Gastroesophageal sphincter (tissue), 4 donors: ENCODE measurements at regions not wholly inside any gene's neighbourhood (a gene's known extent, or its start where the extent isn't known, plus 50 kb on each side); places are given as distances from the start of the nearest gene placed in this dataset.

Experiments used
- ATAC-seq: fragments of 150-250 bp; one replicate; pipeline ENCODE4 v1.9.1; 2016; ENCODE audit warnings: mild to moderate bottlenecking, moderate library complexity
- H3K27ac ChIP-seq, 4 donors: fragments of 200-600 bp; sonication (generic) in 3 of 4; 1 replicate in 3 of 4; 2 replicates in 1 of 4; pipeline ENCODE4 v1.5.1; 2016 to 2019
- H3K27me3 ChIP-seq: fragments of 200-600 bp; sonication (generic); one replicate; pipeline ENCODE4 v1.5.1; 2019
- H3K36me3 ChIP-seq, 2 donors: fragments of 200-600 bp; sonication (generic); one replicate each; pipeline ENCODE4 v1.5.1; 2019; ENCODE audit warnings: control low read depth in 1 of 2
- H3K4me1 ChIP-seq, 3 donors: fragments of 200-600 bp; sonication (generic); 1 replicate in 2 of 3; 2 replicates in 1 of 3; pipeline ENCODE4 v1.5.1; 2016 to 2019; ENCODE audit warnings: control low read depth in 2 of 3
- H3K4me3 ChIP-seq, 2 donors: fragments of 200-600 bp; sonication (generic); one replicate each; pipeline ENCODE4 v1.5.1; 2019; ENCODE audit warnings: mild to moderate bottlenecking in 1 of 2, moderate library complexity in 1 of 2
- H3K9me3 ChIP-seq, 3 donors: fragments of 200-600 bp; sonication (generic); one replicate each; pipeline ENCODE4 v1.5.1; 2017 to 2019; ENCODE audit warnings: control low read depth in 2 of 3
- EP300 ChIP-seq: sonication (generic); formaldehyde crosslinking; IDR thresholded peaks from one replicate; pipeline ENCODE4 v1.6.1; 2017; ENCODE audit warnings: antibody characterized with exemption, mild to moderate bottlenecking
- POLR2A ChIP-seq, 2 donors: fragments of 450-650 bp; IDR thresholded peaks; one replicate each; pipeline ENCODE4 v1.6.1; 2017; ENCODE audit warnings: antibody characterized with exemption in 2 of 2, mild to moderate bottlenecking in 2 of 2, moderate library complexity in 1 of 2
- POLR2AphosphoS5 ChIP-seq: sonication (generic); formaldehyde crosslinking; IDR thresholded peaks from one replicate; pipeline ENCODE4 v1.6.1; 2017; ENCODE audit warnings: antibody characterized with exemption
- WGBS, 2 donors: methylation state at CpG; one replicate each; pipeline ENCODE4 v1.1.5; 2018; ENCODE audit warnings: low coverage in 1 of 2; 5-methylcytosine and 5-hydroxymethylcytosine counted together
- TF ChIP-seq, protein P1 (sequence below), 4 experiments: fragments of 200-600 bp in 2 of 4; fragments of 450-650 bp in 2 of 4; sonication (generic) in 1 of 4; IDR thresholded peaks; one replicate each; pipeline ENCODE4 v1.5.1; 2017 to 2019; ENCODE audit warnings: antibody characterized with exemption in 4 of 4, mild to moderate bottlenecking in 2 of 4, moderate library complexity in 2 of 4

DNA sequence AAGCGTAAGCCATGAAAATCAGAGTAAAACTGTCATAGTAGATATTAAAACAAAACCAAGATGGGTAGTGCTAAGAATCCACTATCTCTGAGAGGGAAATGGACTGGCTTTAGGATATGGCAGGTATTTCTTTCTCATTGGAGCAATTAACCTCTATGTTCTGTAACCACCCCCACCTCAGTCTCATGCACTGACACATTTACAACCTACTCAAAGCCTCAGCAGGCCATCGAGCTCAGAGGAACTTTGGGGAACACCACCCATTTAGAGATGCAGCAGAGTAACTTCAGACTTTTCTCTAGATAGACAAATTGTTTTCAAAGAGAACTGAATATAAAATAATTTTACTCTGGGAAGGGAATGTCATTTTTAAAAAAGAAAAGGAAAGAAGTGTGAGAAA, 615.8 kb upstream of the ZFHX3 start:
- H3K4me3 ChIP-seq, result no peak overlapping the region
- TF ChIP-seq POLR2A (IDR thresholded peaks at IDR 0.05) (no peak), EP300 (no peak), POLR2AphosphoS5 (no peak)
- TF ChIP-seq, protein P1, sequence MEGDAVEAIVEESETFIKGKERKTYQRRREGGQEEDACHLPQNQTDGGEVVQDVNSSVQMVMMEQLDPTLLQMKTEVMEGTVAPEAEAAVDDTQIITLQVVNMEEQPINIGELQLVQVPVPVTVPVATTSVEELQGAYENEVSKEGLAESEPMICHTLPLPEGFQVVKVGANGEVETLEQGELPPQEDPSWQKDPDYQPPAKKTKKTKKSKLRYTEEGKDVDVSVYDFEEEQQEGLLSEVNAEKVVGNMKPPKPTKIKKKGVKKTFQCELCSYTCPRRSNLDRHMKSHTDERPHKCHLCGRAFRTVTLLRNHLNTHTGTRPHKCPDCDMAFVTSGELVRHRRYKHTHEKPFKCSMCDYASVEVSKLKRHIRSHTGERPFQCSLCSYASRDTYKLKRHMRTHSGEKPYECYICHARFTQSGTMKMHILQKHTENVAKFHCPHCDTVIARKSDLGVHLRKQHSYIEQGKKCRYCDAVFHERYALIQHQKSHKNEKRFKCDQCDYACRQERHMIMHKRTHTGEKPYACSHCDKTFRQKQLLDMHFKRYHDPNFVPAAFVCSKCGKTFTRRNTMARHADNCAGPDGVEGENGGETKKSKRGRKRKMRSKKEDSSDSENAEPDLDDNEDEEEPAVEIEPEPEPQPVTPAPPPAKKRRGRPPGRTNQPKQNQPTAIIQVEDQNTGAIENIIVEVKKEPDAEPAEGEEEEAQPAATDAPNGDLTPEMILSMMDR (IDR thresholded peaks at IDR 0.05), result no peak

DNA sequence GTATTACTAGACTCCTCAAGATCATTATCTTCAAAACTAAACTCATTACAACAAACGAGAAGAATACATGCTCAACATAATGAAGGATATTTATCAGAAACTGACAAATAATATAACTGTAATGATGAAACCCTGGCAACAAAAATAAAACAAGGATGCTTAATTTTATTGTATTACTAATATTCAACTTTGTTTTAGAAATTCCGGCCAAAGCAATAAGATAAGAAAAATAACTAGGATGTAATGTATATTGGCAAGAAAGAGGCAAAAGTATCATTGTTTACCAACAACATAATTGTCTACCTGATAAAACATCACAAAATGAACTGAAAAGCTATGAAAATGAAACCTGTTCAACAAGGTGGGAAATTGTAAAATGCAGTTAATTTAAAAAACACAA, 588.3 kb upstream of the ZFHX3 start:
- Histone ChIP-seq H3K27ac (no peak overlapping the region), H3K36me3 (no peaks in the 10 kb centered on the region), H3K4me3 (no peak overlapping the region), H3K27me3 (no peaks in the 10 kb centered on the region), H3K4me1 (no peaks in the 10 kb centered on the region), H3K9me3 (peaks cover 0 to 14% (median 0%) of the 10 kb centered on the region in 3 donors)
- WGBS, 2 donors, result 88 to 100% methylated on average over 1 to 2 of the region's 2 CpGs
- TF ChIP-seq POLR2A (IDR thresholded peaks at IDR 0.05) (no peak), EP300 (no peak), POLR2AphosphoS5 (no peak)
- TF ChIP-seq, protein P1 (IDR thresholded peaks at IDR 0.05), result no peak
- no peak for ATAC-seq

More for the DNA sequence above, 615.8 kb upstream of the ZFHX3 start:
- WGBS, 2 donors, result 50 to 53% methylated on average over 2 of the region's 2 CpGs
- H3K4me1 ChIP-seq, result no peaks in the 10 kb centered on the region
- no peaks in the 10 kb centered on the region for H3K36me3 ChIP-seq
- H3K27ac ChIP-seq, result no peak overlapping the region
- no peaks in the 10 kb centered on the region for H3K9me3 ChIP-seq
- peaks cover 3% of the 10 kb centered on the region for H3K27me3 ChIP-seq
- ATAC-seq, result no peak

DNA sequence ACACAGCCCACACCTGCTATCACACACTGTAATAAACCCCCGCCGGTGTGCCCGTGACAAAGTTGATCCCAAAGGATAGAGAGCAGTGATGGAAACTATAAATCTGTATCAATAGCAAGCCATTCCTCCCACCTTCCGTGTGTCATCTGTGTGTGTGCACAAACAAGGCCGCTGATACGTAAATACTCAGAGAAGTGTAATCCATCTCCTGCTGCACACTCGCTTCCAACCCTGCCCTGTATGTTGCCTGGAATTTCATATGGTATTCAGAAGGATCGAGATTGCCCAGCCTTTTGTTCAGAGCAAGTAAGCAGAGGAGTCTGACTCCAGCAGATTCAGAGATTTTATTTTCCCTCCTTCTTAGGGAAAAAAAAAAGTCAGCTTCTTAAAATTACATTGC, 581.1 kb upstream of the ZFHX3 start:
- TF ChIP-seq POLR2AphosphoS5 (no peak), EP300 (no peak), POLR2A (IDR thresholded peaks at IDR 0.05) (no peak)
- TF ChIP-seq, protein P1 (IDR thresholded peaks at IDR 0.05), result no peak
- H3K9me3 ChIP-seq, result no peaks in the 10 kb centered on the region
- H3K27me3 ChIP-seq, result no peaks in the 10 kb centered on the region
- no peaks in the 10 kb centered on the region for H3K4me1 ChIP-seq
- no peak overlapping the region for H3K27ac ChIP-seq
- ATAC-seq, result no peak
- no peak overlapping the region for H3K4me3 ChIP-seq
- WGBS, 2 donors, result 46 to 50% methylated on average over 3 to 4 of the region's 8 CpGs
- no peaks in the 10 kb centered on the region for H3K36me3 ChIP-seq

DNA sequence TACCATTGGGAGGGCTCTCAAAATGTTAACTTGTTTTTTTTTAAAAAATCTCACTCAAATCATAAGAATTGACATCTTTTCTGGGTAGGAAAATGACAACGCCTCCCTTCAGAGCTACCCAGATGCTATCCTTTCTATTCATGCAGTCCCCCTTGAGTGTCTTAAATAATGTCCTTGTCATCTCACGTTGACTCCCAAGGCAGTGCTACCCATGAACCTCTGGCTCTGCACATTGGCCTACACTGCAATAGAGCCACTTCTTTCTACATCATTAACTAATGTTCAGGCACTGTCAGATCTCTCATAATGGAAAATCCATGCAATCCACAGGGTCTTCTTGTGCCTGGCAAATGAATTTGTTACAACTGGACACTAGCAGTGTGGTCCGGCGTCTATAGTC, 569.8 kb upstream of the ZFHX3 start:
- 81 to 90% methylated on average over 2 to 4 of the region's 4 CpGs for WGBS, 2 donors

DNA sequence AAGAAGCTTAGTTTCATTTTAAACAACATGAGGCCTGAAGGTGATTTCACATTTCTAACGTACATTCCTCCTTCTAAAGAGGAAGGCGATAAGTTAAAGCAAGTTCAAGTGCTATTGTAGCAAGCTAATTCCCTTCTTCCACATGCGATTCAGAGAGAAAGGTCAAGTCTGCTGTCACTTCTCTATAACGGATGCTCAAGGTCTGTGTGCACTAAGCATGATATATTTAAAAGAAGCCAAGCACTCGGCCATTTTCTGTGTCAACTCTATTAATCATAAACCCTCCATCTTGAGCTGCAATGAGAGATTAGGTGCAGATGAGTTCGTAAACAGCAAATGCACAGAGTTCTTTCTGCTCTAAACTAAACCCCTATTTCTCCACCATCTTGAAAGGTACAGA, 568.8 kb upstream of the ZFHX3 start:
- Histone ChIP-seq H3K36me3 (no peaks in the 10 kb centered on the region), H3K27ac (no peak overlapping the region), H3K4me1 (no peaks in the 10 kb centered on the region), H3K9me3 (no peaks in the 10 kb centered on the region), H3K4me3 (no peak overlapping the region), H3K27me3 (no peaks in the 10 kb centered on the region)
- ATAC-seq, result no peak
- WGBS, 2 donors, result 55 to 65% methylated on average over 5 to 6 of the region's 6 CpGs
- TF ChIP-seq, protein P1 (IDR thresholded peaks at IDR 0.05), result no peak
- TF ChIP-seq EP300 (no peak), POLR2A (IDR thresholded peaks at IDR 0.05) (no peak)

More for the DNA sequence above, 569.8 kb upstream of the ZFHX3 start:
- H3K36me3 ChIP-seq, result no peaks in the 10 kb centered on the region
- no peaks in the 10 kb centered on the region for H3K4me1 ChIP-seq
- ATAC-seq, result no peak
- TF ChIP-seq POLR2A (IDR thresholded peaks at IDR 0.05) (no peak), POLR2AphosphoS5 (no peak), EP300 (no peak)
- TF ChIP-seq, protein P1 (IDR thresholded peaks at IDR 0.05), result no peak
- no peak overlapping the region for H3K27ac ChIP-seq
- H3K4me3 ChIP-seq, result no peak overlapping the region
- no peaks in the 10 kb centered on the region for H3K27me3 ChIP-seq
- H3K9me3 ChIP-seq, result no peaks in the 10 kb centered on the region
